ENCODE measurements at regions not wholly inside any gene's neighbourhood (a gene's known extent, or its start where the extent isn't known, plus 50 kb on each side); places are given as distances from the start of the nearest gene placed in this dataset.
"Not testable (repeated sequence)": the region's sequence is repeated elsewhere in the genome, so short reads cannot be mapped to it uniquely, and the experiment has no call there.

DNA sequence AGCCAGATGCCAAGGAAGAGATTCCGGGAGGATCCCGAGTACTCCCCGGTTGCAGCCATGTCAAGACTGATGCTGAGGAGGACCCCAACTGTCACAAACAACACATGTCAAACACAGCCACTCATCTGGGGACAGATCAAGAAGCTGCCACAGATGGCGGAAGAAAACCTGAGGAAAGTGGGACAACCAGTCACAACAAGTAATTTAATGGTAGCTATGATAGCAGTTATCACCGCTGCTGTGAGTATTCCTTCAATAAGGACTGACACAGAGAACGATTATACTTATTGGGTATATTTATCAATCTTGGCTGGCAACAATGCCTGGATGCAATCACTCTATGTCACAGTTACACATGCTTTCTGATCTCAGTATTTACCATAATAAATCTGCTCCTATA, 763.4 kb downstream of the DHX35 start:
- not testable (repeated sequence) for DNase-seq

DNA sequence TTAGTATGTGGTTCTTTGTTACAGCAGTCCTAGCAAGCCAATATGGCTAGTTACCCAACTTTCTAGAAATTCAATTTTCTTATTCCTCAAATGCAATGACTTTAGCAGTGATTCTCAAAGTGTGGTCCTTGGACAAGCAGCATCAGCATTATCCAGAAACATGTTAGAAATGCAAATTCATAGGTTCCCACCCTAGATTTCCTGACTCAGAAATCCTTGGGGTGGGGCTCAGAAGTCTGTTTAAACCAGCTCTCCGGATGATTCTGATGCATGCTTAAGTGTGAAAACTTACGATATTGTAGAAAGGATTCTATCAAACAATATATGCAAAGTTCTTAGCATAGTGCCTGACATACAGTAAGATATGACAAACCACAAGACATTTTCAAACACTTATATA, 757.1 kb downstream of the DHX35 start:
- no peak for DNase-seq

DNA sequence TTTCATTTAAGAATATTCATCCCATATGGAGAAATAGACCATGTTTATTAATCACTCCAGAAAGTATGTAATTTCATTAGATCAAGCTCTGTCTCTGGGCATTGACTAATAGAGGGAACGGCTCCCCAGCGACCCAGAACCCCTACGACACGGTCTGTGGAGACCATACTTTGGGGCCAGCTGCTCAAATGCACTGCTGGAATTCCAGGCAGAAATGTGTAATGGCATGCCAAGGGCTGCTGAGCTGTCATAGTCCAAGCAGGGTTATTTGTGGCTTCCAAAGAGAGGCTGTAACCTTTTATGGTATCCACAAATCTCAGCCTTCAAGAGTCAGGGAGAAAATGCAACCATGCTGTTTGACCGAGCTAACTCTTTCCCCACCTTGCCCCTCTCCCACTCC, 755.8 kb downstream of the DHX35 start:
- no peak for DNase-seq

DNA sequence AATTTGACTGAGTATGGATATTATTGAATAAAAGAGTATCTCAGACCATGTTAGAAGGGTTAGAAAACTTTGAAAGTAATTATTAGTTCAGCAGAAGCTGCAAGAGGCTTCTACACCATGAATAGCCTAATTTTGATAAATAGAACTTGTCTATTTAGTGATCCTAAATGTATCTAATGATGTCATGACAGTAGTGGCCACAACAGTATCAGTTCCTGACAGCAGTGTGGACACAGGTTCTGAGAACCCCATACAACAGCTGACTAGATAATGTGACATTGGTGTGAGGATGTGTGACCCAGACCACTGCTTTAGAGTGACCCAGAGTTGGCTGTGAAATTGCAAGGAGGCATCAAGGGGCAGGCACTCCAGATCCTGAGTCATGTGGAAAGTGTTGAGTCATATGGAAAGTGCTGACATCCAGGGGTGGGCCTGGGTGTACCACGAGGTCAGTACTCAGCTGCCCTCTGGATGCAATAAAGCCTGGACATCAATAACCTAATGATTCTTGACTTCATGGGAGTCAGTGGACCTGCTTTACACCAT, 754.7 kb downstream of the DHX35 start:
- no peak for DNase-seq

DNA sequence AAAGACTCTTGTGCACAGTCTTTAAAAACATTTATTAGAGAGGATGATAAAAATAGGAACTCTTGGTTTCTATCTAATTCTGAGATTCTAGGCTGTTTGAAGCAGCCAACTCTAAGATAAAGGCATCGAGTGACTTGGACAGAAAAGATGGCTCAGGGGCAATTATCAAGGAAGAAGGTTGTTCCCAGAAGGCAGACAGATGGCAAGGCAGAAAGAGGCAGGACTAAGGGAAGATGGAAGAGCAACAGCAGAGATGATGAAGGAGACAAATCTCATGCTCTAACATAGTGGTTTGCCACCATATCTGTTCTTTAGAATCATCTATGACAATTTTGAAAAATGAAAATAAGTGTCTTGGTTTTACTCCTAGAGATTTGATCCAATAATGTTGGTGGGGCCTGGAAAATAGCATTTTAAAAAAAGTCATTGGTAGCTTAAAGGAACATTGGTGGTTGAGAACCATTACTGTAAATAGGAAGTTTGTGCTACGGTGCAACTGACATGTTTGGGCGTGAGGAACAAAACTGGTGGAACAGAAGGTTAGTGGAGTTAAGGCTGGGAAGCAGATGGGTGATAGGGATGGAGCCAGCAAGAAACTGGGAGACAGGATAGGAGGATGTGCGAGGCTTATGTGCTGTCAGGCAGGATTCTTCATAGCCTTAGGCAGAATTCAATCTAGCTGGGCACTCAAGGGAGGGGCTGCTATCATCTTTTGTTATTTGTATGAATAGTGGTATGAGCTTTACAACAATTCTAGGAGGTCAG, 751.1 kb downstream of the DHX35 start:
- DNase-seq: no peak

DNA sequence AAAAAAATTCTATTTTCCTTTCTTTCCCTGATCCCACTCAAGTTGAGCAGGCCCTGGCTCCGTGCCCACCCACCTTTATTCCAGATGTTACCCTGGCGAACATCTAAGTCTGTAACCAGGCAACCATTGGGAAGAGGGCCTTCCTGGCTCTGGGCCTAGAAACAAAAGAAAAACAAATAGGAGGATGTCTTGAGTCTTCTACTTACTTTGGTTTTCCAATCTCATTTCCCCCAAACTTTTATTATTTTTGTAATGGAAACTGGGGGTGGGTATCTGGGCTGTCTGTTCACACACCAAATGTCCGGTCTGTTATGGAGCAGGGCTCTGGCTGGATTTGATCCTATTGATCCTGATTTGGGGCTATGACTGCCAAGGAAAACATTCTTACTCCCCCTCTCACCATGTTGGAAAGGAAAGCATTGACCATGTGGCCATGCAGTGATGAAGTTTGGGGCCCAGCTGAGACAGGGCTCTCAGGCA, 744.1 kb downstream of the DHX35 start:
- DNase-seq: no peak

DNA sequence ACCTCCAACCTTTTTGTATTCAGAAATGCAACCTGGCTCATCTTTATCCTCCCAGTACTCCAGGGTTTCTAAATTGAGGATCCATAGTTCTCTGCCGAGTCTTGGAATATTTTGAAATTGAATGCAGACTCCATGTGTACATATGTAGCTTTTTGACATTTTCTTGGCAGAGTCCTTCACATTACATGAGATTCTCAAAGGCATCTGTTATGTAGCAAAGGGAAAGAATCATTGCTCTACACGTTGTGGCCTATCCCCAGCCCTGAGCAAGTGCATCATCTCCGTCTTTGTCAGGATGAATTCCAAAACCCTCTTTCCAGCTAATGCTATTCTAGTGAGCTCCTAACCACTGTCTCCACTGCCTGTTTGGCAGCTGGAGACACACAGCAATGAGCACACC, 742.9 kb downstream of the DHX35 start:
- DNase-seq: no peak

DNA sequence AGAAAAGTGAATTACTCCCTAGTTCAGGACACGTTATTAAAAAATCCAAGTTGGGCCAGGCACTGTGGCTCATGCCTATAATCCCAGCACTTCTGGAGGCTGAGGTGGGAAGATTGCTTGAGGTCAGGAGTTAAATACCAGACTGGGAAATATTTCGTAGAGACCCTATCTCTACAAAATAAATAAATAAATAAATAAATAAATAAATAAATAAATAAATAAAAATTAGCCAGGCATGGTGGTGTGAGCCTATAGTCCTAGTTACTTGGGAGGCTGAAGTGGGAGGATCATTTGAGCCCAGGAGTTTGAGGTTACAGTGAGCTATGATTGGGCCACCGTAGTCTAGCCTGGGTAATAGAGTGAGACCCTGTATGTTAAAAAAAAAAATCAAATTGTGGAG, 741.2 kb downstream of the DHX35 start:
- DNase-seq: not testable (repeated sequence)

DNA sequence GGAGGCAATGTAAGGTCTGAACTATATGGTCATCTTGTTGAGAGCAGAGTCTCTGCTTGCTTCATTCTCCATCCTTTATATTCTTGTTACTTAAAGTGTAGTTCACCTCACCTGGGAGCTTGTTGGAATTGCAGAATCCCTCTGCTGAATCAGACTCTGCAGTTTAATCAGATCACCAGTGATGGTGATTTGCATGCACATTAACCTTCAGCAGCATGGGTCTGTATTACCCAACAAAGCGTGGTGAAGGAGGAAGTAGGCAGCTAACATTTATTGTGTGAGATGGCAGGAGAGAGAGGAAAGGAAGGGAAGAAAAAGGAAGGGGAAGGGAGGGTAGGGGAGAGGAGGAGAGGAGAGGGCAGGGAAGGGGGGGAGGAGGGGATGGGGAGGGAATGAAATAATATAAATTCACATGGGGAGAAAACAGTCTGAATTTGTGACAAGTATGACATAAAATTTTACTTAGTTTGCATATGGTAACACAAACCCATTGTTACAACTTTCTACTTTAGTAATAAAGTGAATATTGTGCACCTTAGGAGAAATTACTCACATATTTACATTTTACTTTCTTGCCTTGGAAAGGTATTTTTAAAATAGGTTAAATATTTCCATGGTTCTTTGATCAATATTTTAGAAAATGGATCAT, 740.7 kb downstream of the DHX35 start:
- DNase-seq: no peak

DNA sequence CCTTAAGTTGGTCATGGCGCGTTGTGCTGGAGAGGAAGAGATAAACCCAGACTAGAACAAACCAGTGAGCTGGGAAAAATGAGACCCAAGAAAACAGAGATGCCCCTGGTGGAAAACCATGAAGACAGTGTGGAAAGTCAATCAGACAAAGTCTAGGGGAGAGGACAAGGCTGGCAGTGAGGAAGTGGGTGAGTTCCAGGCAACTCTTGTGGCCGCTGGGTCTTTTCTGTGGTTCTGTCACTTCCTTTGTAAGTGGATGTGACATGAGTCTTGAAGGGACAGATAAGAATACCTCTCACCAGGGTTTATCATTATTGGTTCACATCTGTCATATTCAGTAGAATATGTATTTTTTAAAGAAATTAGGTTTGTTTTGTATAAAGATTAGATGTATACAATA, 738.4 kb downstream of the DHX35 start:
- no peak for DNase-seq

DNA sequence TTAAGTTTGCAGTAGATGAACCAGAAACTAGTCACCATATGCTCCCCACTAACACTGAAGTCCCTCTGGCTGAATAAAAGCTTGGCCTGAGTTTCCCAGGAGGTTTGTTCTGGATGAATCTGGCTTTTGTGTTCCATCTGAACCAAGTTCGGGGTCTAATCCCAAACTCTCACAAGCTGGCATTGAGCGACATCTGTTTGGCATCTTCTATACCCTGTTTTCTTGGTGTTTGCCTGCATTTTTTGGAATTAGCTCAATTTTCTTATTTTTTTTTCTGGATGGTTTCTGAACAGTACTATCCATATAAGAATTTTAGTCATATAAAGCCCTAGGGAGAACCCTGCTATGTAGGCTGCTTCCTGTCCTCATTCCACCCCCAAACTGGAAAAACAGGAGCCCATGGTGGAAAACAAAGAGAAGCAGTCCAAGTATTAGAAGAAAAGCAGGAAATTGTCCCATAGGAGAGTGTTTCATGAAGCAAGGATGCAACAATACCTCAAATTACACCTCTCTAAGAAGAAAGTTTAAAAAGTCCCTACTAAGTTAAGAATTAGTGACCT, 737.1 kb downstream of the DHX35 start:
- DNase-seq: no peak

DNA sequence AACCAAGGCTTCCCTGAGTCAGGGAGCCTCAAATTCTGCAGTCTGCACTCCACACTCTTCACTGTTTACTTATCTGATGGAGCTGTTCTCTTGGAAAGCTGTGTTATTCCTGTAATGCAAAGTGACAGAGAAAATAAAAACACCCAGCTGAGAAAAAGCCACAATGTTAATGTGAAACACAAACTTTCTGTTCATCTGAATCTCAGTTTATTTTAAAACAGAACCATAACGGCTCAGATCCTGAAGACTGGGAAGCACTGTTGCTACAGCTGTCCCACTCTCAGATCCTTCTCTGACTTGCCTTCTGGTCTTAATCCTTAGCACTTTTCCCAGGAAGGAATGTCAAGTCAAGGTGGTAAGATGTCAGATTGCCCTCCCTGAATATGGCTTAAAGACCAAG, 736.6 kb downstream of the DHX35 start:
- DNase-seq: no peak

DNA sequence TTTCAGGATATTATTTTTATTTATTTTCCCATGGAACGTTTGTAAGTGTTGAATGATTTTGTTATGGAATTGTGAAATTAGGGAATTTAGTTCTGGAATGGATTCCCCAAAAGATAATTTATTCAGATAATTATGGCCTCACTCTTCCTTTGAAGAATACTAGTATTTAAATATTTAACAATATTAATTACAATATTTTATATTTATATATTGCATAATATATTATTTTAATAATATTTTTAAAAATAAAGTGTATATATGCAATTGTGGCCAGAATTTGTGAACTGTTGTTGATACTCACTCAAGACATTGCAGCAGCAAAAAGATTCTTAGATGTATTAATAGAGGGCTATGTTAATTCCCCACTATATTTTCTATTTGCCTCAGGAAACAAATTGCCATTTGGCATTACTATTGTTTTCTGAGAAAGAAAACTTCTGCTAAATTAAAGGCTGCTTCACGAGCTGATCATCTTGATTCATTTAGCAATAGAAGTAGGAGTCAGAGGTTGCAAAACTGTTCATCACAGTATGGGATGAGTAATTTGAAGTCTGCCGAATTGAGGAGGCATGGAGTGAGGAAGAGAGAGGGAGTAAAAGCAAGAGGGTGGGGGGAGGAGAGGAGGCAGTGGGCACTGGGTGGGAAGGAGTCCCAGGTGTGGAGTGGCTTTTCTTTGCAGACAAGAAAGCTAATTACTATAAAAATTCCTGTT, 729.2 kb downstream of the DHX35 start:
- DNase-seq: no peak

DNA sequence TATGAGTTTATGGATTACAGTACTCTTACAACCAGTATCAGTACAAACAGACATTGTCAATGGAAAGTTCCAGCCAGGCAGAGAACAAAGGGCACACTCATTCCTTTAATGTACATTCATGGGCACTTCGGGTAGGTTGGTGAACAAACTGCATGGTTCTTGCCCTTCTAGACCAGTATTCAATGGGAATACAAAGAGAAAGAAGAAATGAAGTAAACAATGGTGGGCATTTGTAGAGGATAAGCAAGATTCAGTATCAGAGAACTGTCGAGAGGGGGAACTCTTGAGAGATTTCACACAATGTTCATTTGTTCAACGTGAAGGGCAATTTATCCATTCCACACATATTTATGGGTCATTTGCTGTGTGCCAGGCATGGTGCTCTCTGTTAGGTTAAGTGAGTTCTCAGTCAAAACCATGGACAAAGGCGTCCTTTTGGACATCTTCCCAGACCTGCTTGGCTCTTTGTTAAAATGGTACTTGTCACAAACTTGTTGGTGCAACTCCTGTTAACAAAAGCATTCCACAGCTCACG, 714.8 kb downstream of the DHX35 start:
- DNase-seq: no peak

DNA sequence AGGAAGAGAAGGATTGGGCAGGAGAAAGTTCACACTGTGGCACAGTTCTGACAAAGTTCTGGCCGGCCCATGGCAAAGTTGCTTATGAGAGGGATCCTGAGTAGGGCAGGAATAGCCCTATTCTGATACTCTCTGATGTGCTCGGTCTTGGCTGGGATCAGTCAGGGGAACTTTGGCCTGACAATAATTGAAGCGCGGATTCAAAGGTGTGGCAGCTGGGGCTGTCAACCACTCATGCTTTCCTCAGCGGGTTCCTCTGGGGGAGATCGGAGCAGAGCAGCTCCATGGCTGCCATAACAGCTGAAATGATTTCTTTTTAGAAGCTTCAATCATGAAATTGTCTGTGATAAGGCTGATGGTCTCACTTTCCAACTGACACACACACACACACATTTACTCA, 714.1 kb downstream of the DHX35 start:
- no peak for DNase-seq

DNA sequence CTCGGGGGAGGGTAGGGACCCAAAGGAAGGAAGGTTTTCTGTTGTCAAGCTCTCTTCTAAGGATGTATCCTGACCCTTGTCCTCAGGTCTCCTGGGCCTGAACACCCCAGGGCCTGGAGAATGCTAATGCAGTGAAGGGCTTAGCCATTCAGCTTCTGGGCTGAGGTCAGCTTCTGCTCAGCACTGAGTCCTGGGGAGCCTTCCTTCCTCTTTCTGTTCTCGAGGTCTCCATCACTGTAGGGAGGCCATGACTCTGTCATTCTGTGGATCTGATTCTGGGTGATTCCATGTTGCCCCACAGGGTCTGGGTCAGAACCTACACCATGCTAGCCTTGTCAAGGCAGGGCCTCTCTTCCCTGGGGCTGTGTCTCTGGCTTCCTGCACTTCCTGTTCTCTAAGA, 712.7 kb downstream of the DHX35 start:
- no peak for DNase-seq

DNA sequence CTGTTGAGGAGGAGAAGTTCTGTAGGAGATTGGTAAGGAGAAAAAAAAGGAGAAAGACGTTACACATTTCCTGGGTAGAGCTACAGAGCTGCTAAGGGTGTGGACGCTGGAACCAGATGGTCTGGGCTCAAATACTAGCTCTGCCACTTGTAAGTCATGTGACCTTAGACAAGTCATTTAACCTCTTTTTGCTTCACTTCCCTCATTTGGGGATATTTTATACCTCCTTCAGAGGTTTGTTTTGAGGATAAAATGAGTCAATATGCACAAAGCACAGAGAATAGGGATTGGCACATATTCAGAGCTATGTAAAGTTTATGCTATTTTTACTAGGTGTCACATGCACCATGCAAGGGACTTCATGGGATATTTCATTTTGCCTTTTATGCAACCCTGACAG, 708.8 kb downstream of the DHX35 start:
- no peak for DNase-seq

DNA sequence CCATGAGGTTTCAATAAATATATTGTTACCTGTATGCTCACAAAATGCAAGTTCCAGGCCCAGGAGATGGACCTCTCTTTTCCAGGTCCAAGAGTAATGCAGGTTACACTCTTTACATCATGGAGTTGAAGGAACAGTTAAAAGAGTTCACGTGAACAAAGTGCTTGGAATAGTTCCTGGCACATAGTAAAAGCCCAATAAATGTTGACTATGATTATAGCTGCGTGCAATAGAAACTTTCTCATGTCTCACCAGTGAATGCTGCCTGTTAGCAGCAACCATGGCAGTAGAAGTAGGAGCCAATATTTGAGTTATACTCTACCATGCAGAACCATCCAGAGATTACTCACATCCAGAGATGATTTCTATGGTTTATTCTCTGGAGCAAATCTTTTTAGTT, 707.5 kb downstream of the DHX35 start:
- DNase-seq: no peak

DNA sequence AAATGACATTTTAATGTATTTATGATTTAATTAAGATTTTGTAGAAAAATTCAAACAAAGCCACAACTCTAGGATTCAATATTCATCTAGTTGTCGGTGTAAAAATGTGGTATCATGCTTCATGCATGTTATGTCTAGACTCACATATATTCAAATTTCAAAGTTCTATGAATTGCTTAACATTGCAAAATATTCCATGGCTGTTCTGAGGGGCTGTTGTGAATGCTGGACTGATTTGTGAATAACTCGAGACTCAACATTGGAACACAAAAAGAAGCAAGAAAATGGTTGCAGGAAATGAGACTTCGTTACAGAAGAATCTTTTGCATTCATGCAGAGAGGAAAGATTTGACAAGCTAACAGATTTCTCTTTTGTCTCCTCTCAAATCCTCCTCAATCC, 705.9 kb downstream of the DHX35 start:
- DNase-seq: no peak

DNA sequence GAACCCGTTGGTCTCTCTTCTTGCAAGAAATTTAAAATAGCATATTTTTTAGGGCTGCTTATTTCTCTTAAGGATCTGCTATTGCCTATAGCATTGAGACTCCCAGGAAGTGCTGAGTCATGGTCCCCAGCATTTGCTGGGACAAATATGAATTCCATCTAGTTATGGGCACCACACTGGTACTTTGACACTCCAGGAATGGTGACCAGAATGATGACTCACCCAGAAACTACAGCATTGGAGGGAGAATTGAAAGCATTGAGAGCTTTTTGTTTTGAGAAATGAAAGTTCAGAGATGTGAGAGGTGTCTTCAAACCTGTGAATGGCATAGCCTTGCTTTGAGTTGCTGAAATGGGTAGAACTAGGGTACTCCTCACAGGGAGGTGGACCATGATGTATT, 699.7 kb downstream of the DHX35 start:
- no peak for DNase-seq

DNA sequence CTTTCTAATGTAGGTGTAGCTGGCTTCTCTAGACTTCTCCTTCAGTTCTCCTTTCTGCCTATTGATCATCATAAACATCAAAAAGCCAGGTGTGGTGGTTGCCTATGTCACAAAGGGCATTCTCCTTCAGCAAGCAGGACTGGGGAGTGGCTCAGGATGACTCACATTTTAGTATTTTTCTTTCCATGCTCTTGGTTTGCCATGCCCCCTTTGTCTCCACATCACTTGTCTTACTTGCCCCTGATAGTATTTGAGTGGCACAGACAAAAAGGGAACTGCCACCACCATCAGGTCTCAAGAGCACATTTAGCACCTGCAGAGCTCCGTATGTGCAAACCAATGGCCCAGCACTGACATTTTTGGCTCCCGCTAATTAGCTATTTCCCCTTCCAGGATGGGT, 698.8 kb downstream of the DHX35 start:
- DNase-seq: no peak

DNA sequence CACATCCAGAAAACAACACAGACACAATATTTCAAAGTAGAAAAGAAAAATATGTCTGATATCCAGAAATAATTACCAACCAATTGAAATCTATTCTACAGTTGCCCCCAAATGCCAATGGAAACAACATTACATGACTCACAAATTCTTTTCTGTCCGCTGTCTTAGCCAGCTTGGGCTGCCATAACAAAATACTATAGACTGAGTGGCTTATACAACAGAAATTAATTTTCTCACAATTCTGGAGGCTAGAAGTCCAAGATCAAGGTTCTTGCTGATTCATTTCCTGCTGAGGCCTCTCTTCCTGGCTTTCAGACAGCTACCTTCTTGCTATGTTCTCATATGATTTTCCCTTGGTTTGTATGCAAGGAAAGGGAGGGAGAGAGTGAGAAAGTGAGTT, 698.1 kb downstream of the DHX35 start:
- no peak for DNase-seq

Measured in stimulated activated CD4-positive, alpha-beta T cell treated with anti-CD3 and anti-CD28 coated beads, Interleukin-4, amount 100 ng/mL, for 1 hour (primary cell).